CD14-positive monocyte (primary cell): ENCODE measurements at regions not wholly inside any gene's neighbourhood (a gene's known extent, or its start where the extent isn't known, plus 50 kb on each side); places are given as distances from the start of the nearest gene placed in this dataset.

Experiments used
- DNase-seq, 3 donors: peaks; one replicate each; pipeline ENCODE4 v3.0.0-alpha.2; 2011 to 2022
- H2AFZ ChIP-seq: 2 replicates; pipeline ENCODE4 v1.6.0; 2012; ENCODE audit warnings: mild to moderate bottlenecking, low read depth, low read length, inconsistent platforms; ENCODE audit not compliant: insufficient read depth, poor library complexity, severe bottlenecking
- H3K27ac ChIP-seq, 2 donors: 1 replicate in 1 of 2; 2 replicates in 1 of 2; pipeline ENCODE4 v1.5.1; 2012 to 2013; ENCODE audit warnings: low read length in 2 of 2, control low read depth in 1 of 2, inconsistent platforms in 1 of 2, low read depth in 1 of 2, mild to moderate bottlenecking in 1 of 2
- H3K27me3 ChIP-seq, 2 donors: one replicate each; pipeline versions ENCODE4 v1.6.0 to v1.6.1; 2011 to 2013; ENCODE audit warnings: low read length in 2 of 2; ENCODE audit not compliant: control insufficient read depth in 2 of 2, insufficient read depth in 2 of 2
- H3K36me3 ChIP-seq, 2 donors: replicated peaks in 1 of 2; 1 replicate in 1 of 2; 2 replicates in 1 of 2; pipeline versions ENCODE4 v1.5.1 to v1.6.1; 2012 to 2013; ENCODE audit warnings: low read length in 2 of 2, control low read depth in 1 of 2, inconsistent platforms in 1 of 2, mild to moderate bottlenecking in 1 of 2; ENCODE audit not compliant: insufficient read depth in 2 of 2, control insufficient read depth in 1 of 2
- H3K4me1 ChIP-seq, 2 donors: 1 replicate in 1 of 2; 2 replicates in 1 of 2; pipeline versions ENCODE4 v1.5.1 to v1.6.1; 2012 to 2013; ENCODE audit warnings: low read length in 2 of 2, control low read depth in 1 of 2, inconsistent platforms in 1 of 2, mild to moderate bottlenecking in 1 of 2, moderate library complexity in 1 of 2; ENCODE audit not compliant: insufficient read depth in 2 of 2, control insufficient read depth in 1 of 2
- H3K4me2 ChIP-seq: replicated peaks from 2 replicates; pipeline ENCODE3; 2012; ENCODE audit warnings: low read length, moderate library complexity, mild to moderate bottlenecking; ENCODE audit not compliant: poor library complexity, severe bottlenecking; ENCODE audit errors: extremely low read depth
- H3K4me3 ChIP-seq, 3 experiments: fragments of 200-600 bp in 1 of 3; sonication (generic) in 1 of 3; replicated peaks in 1 of 3; 1 replicate in 2 of 3; 2 replicates in 1 of 3; pipeline ENCODE4 v1.5.1; 2011 to 2013; ENCODE audit warnings: low read length in 3 of 3, mild to moderate bottlenecking in 3 of 3, control low read depth in 2 of 3, low read depth in 2 of 3, inconsistent platforms in 1 of 3, moderate library complexity in 1 of 3
- H3K79me2 ChIP-seq: 2 replicates; pipeline ENCODE4 v1.6.0; 2012; ENCODE audit warnings: mild to moderate bottlenecking, control low read depth, inconsistent platforms, low read length, moderate library complexity; ENCODE audit not compliant: insufficient read depth
- H3K9ac ChIP-seq: 2 replicates; pipeline ENCODE4 v1.6.0; 2017; ENCODE audit warnings: low read length, mild to moderate bottlenecking; ENCODE audit not compliant: insufficient read depth, poor library complexity, severe bottlenecking
- H3K9me3 ChIP-seq, 2 donors: replicated peaks in 1 of 2; 1 replicate in 1 of 2; 2 replicates in 1 of 2; pipeline versions ENCODE4 v1.5.1 to v1.6.1; 2012 to 2013; ENCODE audit warnings: low read length in 2 of 2, control low read depth in 1 of 2; ENCODE audit not compliant: control insufficient read depth in 1 of 2, insufficient read depth in 1 of 2
- H4K20me1 ChIP-seq: 2 replicates; pipeline ENCODE4 v1.6.0; 2012; ENCODE audit warnings: mild to moderate bottlenecking, low read length, control low read depth, moderate library complexity; ENCODE audit not compliant: insufficient read depth
- H3K27ac Mint-ChIP-seq, 7 donors: one replicate each; pipeline ENCODE4 v1.8.0; 2020; ENCODE audit warnings: mild to moderate bottlenecking in 7 of 7, mixed read lengths in 7 of 7, moderate library complexity in 6 of 7, inconsistent platforms in 2 of 7
- H3K27me3 Mint-ChIP-seq, 3 donors: one replicate each; pipeline ENCODE4 v1.8.0; 2021 to 2022; ENCODE audit warnings: low read depth in 3 of 3, mild to moderate bottlenecking in 3 of 3, mixed read lengths in 3 of 3, moderate library complexity in 3 of 3, inconsistent platforms in 1 of 3
- H3K36me3 Mint-ChIP-seq, 2 donors: one replicate each; pipeline ENCODE4 v1.8.0; 2020; ENCODE audit warnings: mixed read lengths in 2 of 2, inconsistent platforms in 1 of 2, mild to moderate bottlenecking in 1 of 2
- H3K4me1 Mint-ChIP-seq: one replicate; pipeline ENCODE4 v1.8.0; 2020; ENCODE audit warnings: mild to moderate bottlenecking, mixed read lengths
- H3K4me3 Mint-ChIP-seq, 2 donors: one replicate each; pipeline ENCODE4 v1.8.0; 2020; ENCODE audit warnings: mild to moderate bottlenecking in 2 of 2, mixed read lengths in 2 of 2, moderate library complexity in 1 of 2
- H3K9me3 Mint-ChIP-seq, 7 donors: one replicate each; pipeline ENCODE4 v1.8.0; 2020 to 2022; ENCODE audit warnings: mixed read lengths in 7 of 7, mild to moderate bottlenecking in 6 of 7, moderate library complexity in 6 of 7, inconsistent platforms in 2 of 7
- CTCF ChIP-seq: fragments of 200-600 bp; IDR thresholded peaks from one replicate; pipeline ENCODE4 v1.8.0; 2022; ENCODE audit warnings: antibody characterized with exemption, mild to moderate bottlenecking
- WGBS: methylation state at CpG from one replicate; pipeline ENCODE4 v1.1.5; 2013; ENCODE audit warnings: missing lambda C conversion rate; ENCODE audit not compliant: insufficient coverage; 5-methylcytosine and 5-hydroxymethylcytosine counted together
- intact Hi-C, 2 donors: fragments of 100-400 bp; cut with micrococcal nuclease; formaldehyde crosslinking; loops; one replicate each; pipeline versions ENCODE4 v1.15.0 to v1.15.1; 2023

GRCh38 chr20:37643400-37643799 lies 50.4 kb upstream of the CTNNBL1 start:
- no peak for DNase-seq
- 60% methylated on average over 1 of the region's 3 CpGs for WGBS
- H3K27me3 ChIP-seq: peaks cover 3 to 7% of the 10 kb centered on the region in 2 donors
- no peaks in the 10 kb centered on the region for H3K79me2 ChIP-seq
- no peak overlapping the region for H3K4me3 ChIP-seq
- no peak overlapping the region for H3K9ac ChIP-seq
- H3K4me1 Mint-ChIP-seq: no peaks in the 10 kb centered on the region
- peaks cover 17 to 23% (median 21%) of the 10 kb centered on the region in 3 donors for H3K27me3 Mint-ChIP-seq
- H3K4me2 ChIP-seq: no peak overlapping the region
- no peak overlapping the region for H3K27ac Mint-ChIP-seq
- H3K4me1 ChIP-seq: no peaks in the 10 kb centered on the region
- H3K4me3 Mint-ChIP-seq: no peak overlapping the region
- no peaks in the 10 kb centered on the region for H3K9me3 ChIP-seq
- H2AFZ ChIP-seq: no peak overlapping the region
- no peaks in the 10 kb centered on the region for H4K20me1 ChIP-seq
- H3K27ac ChIP-seq: no peak overlapping the region
- H3K36me3 Mint-ChIP-seq: no peaks in the 10 kb centered on the region
- TF ChIP-seq CTCF: no peak
- intact Hi-C loops: no loop called here
- no peaks in the 10 kb centered on the region for H3K36me3 ChIP-seq
- peaks cover 0 to 1% (median 0%) of the 10 kb centered on the region in 7 donors for H3K9me3 Mint-ChIP-seq

GRCh38 chr20:37642246-37642645 lies 51.6 kb upstream of the CTNNBL1 start:
- no peaks in the 10 kb centered on the region for H3K9me3 ChIP-seq
- Mint-ChIP-seq H3K36me3 (no peaks in the 10 kb centered on the region), H3K9me3 (peaks cover 0 to 1% (median 0%) of the 10 kb centered on the region in 7 donors), H3K27me3 (peaks cover 17 to 25% (median 21%) of the 10 kb centered on the region in 3 donors), H3K27ac (no peak overlapping the region), H3K4me1 (no peaks in the 10 kb centered on the region), H3K4me3 (peak overlapping the region in 1 of 2 donors; percentile 1)
- H2AFZ ChIP-seq: no peak overlapping the region
- H3K79me2 ChIP-seq: no peaks in the 10 kb centered on the region
- no peak overlapping the region for H3K4me3 ChIP-seq
- 82% methylated on average over 1 of the region's 1 CpG for WGBS
- H4K20me1 ChIP-seq: no peaks in the 10 kb centered on the region
- H3K27ac ChIP-seq: no peak overlapping the region
- no peaks in the 10 kb centered on the region for H3K4me1 ChIP-seq
- no peak for TF ChIP-seq CTCF
- intact Hi-C loops: no loop called here
- H3K4me2 ChIP-seq: no peak overlapping the region
- H3K27me3 ChIP-seq: peaks cover 3 to 7% of the 10 kb centered on the region in 2 donors
- H3K9ac ChIP-seq: no peak overlapping the region
- DNase-seq: no peak
- no peaks in the 10 kb centered on the region for H3K36me3 ChIP-seq
